HG03045 (cell line): ENCODE measurements at regions not wholly inside any gene's neighbourhood (a gene's known extent, or its start where the extent isn't known, plus 50 kb on each side); places are given as distances from the start of the nearest gene placed in this dataset.

ENCODE experiments used
- ATAC-seq: cut with Tn5 transposase; IDR thresholded peaks from one replicate; pipeline ENCODE4 v1.9.1; 2021; ENCODE audit warnings: mild to moderate bottlenecking, moderate library complexity; ENCODE audit not compliant: unreplicated experiment

DNA sequence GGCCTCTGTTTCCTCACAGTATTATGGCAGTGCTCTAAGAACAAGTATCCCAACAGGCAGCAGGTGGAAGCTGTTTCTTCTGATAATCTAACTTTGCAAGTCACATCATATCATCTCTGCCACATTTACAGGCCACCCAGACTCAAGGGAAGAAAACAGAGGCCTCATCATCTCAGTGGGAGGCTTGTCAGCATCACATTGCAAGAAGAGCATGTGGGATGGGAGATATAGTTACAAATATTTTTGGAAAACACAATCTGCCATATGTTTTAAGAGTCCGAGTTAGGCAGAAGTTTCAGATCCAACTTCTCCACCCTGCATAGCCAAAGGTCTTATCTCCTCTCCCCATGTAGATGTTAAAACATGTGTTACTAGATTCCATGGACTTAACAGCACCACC lies 130.4 kb upstream of the PDE1C start:
- ATAC-seq = no peak

DNA sequence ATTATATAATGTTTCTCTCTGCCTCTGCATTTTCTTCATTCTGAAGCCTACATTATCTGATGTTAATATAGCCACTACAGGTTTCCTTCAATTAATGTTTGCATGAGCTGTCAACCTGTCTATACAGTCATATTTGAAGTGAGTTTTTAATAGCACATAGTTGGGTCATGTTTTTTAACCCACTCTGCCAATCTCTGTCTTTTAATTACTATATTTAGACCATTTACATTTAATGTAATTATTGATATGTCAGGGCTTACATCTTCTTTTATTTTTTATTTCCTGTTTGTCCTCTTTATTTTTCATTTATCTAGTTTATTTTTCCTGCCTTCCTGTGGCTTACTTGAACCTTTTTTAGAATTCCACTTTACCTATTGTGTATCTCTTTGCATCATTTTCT lies 124.3 kb upstream of the PDE1C start:
- no peak for ATAC-seq

DNA sequence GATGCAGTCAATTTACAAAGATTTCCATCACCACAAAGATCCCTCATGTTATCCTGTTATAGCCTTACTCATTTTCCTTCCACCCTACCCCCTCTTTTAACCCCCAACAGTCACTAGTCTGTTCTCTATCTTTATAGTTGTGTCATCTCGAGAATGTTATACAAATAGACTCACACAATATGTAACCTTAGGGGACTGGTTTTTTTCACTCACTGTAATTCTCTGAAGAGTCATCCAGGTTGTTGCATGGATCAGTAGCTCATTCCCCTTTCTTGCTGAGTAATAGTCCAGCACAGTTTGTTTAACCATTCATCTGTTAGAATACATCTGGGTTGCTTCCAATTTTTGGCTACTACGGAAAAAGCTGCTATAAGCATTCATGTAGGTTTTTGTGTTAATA lies 121.1 kb upstream of the PDE1C start:
- ATAC-seq = no peak

DNA sequence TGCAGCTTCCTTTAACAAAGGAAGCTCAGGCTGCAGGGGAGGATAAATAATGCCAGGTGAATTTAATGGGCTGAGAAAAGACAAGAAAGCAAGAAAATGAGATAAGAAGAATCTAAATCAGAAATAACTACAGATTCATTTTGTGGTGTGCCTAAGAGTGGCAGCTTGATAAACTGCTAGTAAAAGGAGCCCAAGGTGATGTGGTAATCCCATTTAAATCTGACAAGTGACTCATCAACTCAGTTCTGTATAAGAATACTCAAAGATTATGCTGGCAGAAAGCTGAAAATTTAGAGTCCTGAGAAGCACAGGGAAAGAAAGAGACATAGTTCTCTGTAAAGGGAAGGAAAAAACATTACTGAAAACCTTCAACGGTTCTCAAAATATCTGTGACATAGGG lies 109.4 kb upstream of the PDE1C start:
- no peak for ATAC-seq

DNA sequence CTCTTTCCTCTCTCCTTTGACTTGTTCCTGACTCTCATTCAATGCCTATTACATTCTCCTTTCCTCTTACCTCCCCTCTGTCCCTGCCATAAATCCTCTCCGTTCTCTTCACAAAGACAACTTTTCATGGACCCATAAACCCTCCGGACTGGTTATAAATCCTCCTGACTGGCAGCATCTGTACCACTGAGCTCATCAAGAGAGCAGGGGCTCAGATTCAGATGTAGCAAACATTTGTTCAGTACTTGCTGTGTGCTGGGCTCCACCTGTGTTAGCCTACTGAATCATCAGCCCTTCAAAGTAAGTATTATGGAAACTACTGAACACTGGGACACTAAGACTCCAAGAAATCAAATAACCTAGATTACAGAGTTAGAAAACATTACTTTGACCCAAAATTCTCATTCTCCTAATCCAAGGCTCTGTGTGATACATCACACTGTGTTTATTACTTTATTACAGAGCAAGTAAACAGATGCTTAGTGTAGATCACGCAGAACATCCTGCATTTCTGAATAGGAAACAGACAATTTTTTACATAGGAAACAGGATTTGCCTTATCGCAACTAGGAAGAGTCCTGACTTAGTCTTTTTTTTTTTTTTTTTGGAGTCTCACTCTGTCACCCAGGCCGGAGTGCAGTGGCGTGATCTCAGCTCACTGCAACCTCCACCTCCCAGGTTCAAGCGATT lies 108.6 kb upstream of the PDE1C start:
- ATAC-seq = no peak

DNA sequence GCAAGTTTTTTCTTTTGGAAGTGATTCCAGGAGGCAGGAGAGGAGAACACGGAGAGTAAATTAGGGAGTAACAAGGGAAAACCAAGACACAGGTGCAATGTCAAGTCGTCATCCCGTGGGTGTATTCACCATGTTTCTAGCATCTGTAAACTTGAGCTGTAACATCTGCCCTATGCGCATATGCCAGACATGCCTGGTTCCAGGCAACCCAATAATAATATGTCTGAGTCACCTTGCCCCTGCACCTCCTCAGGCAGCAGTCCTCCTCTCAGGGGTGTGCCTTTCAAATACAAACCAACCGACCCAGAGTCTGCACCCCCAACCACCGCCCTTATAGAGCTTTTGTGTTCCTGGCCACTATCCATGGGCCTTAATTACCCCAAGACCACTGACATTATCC lies 107.0 kb upstream of the PDE1C start:
- ATAC-seq = no peak

DNA sequence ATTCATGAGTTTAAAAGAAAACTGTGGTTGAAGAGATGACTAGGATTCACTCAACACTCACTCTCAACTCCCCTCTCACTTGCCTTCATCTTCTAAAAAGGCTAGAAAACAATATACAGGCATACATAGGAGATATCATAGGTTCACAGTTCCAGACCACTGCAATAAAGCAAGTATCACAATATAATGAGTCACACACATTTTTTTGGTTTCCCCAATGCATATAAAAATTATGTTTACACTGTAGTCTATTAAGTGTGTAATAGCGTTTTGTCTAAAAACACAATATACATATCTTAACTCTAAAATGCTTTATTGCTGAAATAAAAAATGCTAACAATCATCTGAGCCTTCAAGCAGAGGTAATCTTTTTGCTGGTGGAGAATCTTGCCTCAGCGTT lies 104.9 kb upstream of the PDE1C start:
- ATAC-seq = no peak

DNA sequence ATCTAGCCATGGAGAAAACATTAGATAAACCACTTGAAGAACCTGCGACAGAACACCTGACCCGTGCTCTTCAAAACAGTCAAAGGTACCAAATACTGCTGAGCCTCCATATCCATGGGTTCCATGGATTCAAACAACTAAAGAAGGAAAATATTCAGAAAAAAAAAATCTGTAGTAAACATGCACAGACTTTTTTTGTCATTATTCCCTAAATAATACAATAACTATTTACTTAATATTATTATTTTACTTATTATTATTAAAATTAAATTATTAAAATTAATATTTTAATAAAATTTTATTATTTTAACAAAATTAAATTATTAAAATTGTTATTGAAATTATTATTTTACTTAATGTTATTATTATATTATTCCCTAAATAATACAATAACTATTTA lies 101.0 kb upstream of the PDE1C start:
- no peak for ATAC-seq

DNA sequence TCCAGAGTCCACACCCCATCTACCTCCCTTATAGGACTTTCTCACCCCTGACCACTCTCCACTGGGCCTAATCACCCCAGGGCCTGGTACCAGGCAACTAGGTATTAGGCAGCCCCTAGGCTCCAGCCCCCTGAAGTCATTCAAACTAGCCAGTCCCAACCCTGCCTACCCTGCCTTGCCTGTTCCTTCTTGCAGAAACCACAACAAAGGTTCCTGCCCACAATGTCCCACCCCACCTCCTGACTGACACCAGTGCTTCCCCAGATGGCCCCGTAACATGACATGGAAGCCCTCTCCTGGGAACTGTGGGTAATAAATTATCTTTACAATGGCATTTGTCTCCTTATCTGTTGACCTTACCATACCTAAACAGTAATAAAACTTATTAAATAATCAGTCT lies 100.6 kb upstream of the PDE1C start:
- ATAC-seq = no peak

DNA sequence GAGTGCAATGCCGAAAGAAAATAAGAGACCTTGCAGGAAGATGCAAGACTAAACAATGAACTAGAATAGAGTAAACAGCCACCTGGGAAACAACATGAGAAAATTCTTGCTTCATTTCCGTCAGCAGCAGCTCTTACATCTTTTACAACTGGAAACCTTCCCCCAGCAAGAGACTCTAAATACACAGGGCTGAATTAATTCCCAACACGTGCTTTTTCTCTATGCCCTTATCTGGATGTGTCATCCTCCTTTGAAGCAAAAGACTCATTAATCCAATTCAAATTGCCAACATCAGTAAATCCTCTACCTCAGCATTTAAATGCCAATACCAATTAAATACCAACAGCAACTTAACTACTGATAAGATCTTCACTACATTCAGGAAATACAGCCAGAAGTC lies 99.0 kb upstream of the PDE1C start:
- ATAC-seq = no peak

DNA sequence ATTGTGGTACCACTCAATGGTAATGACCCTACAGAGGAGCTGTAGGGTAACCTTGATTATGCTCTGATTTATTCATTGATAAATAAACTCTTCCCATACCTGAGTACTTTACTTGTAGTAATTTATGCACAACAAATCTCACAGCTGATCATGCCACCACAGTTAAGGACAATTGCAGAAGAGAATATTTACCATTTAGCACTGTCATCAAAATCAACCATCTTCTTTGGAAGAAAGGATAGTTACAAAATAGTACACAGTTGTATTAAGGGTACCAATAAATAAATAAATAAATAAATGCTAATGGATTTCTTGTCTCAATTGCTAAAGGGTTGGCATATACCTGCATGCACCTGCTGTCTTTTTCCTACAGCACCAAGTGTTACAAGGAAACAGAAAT lies 97.6 kb upstream of the PDE1C start:
- no peak for ATAC-seq

DNA sequence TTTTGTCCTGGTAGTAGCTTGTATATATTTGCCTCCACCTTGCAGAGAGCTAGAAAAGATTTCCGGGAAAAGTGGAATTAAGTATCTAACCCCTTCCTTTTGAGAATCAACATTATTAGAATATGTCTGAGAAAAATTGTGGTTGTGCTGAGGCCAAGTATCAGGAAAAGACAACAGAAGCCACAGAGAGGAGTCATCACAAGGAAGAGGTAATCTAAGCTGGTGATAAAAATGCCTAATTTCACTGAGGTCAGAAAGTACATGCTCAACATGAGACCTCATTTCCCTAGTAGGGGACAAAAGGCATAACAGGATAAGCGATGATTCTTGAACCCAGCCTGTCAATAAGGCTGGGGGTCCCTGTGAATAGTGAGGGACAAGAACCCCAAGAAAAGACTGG lies 97.0 kb upstream of the PDE1C start:
- no peak for ATAC-seq

DNA sequence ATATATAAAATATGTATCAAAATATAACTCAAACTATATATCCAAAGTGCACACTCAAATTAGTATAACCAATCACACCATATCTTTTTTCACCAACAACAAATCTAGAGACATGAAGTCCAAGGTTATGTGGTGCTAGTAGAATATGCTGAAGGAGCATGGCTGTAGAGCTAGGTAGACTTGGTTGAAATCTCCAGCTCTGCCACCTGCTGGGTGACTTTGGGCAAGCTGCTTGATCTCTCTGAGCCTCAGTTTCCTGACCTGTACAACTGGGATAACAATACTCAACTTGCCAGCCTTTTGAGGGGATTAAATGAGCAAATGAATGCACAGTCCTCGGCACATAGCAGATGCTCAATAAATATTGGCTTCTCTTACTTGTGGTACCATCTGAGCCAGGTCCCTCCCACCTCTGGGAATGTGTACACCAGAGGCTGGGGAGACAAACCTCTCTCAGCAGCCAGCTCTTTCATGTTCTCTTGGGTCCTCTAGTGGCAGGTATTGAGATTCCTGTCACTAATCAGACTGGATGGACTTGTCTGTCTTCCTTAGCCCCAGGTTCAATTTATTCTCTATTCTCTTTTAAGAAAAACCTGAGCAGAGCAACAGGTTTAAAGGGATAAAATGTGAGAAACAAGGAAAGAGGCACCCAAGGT lies 94.3 kb upstream of the PDE1C start:
- ATAC-seq = no peak

DNA sequence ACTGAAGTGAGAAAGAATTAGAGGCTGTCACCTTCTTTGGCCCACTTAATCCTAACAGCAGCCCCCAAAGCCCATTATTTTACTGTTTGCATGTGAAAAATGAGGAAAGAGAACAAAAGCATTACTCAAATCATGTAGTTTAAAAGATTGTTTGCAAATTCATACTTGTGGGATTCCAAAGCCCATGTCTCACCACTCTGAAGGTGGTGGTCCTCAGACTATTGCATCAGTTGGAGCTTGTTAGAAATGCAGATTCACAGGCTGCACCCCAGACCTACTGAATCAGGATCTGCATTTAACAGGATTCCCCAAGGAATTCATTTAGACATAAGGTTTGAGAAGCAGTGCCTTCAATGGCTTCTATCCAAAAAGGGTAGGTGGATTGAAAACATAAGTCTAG lies 93.7 kb upstream of the PDE1C start:
- no peak for ATAC-seq

DNA sequence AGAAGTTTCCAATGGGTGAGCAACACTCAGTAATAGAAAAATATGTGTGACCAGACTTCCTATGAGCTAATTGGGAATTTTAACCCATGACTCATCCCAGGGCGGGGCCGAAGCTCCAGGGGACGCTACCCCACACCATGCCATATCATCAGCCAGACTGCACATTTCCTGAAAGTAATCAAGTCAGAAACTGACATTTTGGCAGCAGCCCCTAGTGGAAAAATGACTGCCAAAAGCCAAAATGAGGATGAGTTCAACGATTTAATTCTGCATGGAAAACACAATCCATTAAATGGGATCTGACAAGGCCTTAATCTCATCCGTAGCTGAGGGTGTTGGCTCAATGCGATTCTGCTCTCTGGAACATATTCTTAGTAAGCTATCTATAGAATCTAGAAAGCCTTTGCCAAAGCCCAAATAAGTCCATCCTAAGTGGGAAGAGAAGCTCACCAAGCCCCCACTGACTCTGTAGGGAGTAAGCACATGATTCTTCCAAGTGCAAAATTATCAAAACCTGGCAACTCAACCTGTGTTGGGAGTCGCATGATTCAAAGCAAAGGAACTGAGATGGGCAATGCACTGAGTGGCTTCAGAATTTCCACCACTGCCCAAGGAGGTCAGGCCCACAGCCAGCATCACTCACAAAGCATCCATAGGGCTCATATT lies 93.1 kb upstream of the PDE1C start:
- ATAC-seq = no peak

DNA sequence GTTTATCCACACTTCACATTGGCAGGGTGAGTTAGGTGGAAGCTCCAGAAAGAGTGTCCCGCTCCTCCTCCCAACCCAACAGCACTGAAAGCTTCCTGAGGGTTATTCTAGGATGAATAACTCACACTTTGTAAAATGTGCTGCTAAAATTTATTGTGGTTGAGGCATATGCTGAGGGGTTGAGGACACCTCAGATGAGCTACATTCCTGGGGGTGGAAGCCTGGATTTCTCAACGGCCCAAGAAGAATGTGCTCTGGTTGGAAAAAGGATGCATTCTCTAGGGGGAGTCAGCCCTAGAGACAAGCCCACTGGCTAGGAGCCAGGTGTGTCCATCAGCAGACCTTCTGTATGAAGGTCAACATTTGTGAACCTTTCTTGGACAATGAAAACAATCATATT lies 91.5 kb upstream of the PDE1C start:
- no peak for ATAC-seq

DNA sequence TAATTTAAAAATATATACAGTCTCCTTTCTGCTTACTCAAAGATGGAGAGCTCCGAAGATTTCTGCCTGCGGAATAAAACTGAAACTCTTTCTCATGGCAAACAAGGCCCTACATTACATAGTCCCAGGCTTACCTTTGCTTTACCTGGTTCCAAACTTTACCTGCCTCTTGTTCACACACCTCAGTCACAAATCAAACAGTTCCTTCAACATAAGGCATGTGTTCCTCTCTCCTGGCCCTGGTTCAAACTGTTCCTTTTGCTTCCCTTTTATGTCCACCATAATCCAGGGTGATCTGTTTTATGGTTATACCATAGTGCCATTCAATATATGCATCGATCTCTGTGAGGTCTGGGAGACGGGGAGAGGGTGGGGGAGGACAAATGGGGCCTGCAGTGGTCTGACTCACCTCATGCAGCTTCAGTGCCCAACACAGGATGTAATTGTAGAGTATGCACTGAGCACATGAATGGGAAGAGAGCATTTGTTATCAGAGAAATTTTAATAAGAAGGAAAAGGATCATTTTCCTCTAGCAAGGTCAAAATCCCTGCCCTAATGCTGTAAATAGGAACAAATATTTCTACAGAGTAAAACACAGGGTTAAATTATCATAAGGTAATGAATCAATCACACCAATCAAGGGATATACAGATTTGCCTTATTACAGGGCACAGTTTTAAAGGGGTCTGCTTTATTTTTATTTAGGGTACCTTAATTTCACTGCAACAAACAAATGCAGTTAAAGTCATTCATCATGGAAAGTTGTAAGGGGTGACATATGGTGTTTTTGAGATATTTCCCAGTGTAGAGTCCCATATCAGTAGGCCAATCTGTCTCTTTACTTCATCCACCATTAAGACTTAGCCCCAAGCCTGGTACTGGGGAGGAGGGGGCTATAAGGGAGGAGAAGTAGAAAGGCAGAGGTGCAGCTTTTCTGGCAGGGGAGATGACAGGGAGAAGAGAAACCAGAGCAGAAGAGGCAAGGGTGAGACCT lies 88.8 kb upstream of the PDE1C start:
- ATAC-seq = no peak

DNA sequence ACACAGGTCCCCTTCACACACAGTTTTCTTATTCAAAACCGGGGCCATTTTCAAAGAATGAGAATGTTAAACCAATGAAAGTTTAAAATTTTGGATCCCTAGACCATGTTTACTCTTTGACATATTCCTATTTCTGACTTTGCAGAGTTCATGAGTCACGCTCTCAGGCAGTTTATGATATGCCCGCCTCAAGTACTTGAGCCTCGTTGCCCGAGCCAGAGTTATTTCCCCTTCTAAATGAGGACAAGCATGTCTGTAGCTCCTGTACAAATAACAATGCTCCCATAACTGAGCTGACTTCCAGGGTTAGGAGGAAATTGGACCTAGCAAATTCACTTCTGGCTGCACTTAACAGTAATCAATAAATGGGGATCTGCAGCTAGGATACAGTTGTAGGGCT lies 87.9 kb upstream of the PDE1C start:
- ATAC-seq = no peak

DNA sequence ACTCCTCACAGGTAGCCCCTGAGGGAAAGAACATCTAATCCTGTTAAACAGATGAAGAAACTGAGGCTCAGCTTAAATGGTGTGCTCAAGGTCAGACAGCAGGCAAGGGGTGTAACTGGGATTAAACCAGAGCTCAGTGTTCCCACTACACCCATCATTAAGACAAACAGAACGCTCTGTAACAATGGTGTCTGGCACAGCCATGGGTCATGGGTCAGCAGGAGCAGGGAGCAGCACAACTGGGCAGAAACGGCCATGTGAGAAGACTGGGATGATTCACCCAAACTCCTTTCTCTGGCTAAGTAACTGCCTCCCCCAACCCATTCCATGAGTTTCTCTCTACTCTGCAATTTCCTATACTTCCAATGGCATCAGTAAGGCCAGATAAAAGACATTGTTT lies 85.5 kb upstream of the PDE1C start:
- no peak for ATAC-seq

DNA sequence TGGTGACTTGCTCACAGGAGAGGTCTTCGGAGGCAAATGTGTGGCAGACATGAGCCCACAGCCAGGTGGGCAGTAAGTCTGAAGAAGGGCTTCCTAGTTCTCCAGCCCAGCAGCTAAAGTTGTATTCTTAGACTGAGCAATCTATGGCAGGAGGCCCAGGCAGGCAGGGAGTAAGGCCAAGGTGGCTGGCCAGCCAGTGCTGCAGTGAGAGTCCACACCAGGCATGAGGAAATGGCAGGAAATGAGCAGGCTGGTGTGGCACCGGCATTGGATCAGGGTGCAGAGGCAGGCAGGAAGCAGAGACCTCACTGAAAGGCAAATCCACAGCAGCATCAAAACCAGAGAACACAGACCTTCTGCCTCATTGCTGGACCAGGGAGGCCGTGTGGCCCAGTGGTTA lies 84.6 kb upstream of the PDE1C start:
- ATAC-seq = no peak

DNA sequence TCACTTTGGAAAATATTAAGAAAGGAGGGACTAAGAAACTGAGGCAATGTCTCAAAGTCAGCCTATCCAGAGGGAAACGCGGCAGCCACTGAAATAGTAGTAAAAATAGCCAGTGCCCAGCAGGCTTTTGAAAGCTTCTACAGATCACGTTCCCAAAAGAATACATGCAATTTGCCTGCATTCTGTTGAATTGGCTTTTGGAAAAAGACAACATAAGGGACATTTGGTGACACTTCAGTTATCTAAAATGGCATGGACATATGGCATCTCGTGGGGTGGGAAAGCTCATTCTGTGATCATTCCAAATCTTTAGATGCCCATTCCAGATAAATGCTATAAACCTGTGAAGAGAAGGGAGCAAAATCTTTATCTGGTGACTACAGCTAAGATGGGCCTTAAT lies 82.8 kb upstream of the PDE1C start:
- no peak for ATAC-seq
